ENCODE measurements at regions not wholly inside any gene's neighbourhood (a gene's known extent, or its start where the extent isn't known, plus 50 kb on each side); places are given as distances from the start of the nearest gene placed in this dataset.

DNA sequence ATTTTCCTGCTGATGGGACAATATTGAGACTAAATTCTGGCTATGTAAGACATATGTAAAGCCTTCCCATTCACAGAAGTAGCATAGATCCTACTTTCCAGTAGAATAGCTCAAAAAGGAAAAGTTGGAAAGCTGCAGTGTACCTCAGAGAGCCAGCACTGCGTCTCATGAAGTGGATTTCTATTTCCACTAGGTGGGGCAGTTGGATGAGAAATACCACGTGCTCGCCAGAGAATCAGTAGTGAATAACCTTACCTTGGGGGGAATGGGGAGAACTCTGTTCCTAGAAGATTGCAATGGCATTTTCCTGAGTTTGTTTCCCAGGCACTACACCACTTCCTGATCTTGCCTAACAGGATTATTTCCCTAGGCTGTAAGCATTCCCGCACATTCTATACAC is 907.1 kb downstream of the FSTL5 start:
- Histone ChIP-seq H3K27ac (ENCODE audit: low read depth, low read length) (no peak overlapping the region), H3K27me3 (ENCODE audit: low read length) (no peaks in the 10 kb centered on the region), H3K79me2 (ENCODE audit: insufficient read depth, low read length) (no peaks in the 10 kb centered on the region), H3K36me3 (ENCODE audit: low read length) (no peaks in the 10 kb centered on the region), H4K20me1 (ENCODE audit: low read depth, low read length) (no peaks in the 10 kb centered on the region; the same call in 1 of the 2 replicates), H3K4me2 (ENCODE audit: low read depth, low read length, poor library complexity, severe bottlenecking) (no peak overlapping the region), H3K9ac (ENCODE audit: low read length) (no peak overlapping the region), H2AFZ (ENCODE audit: low read depth, low read length, severe bottlenecking) (no peak overlapping the region), H3K4me3 (ENCODE audit: insufficient read depth, low read length, poor library complexity, severe bottlenecking) (no peak overlapping the region), H3K9me2 (replicated peaks; ENCODE audit: insufficient read depth, low read length) (no peaks in the 10 kb centered on the region), H3K9me3 (ENCODE audit: insufficient read depth, low read length) (no peaks in the 10 kb centered on the region), H3F3A (ENCODE audit: insufficient read depth) (no peaks in the 10 kb centered on the region)
- TF ChIP-seq, protein P1, sequence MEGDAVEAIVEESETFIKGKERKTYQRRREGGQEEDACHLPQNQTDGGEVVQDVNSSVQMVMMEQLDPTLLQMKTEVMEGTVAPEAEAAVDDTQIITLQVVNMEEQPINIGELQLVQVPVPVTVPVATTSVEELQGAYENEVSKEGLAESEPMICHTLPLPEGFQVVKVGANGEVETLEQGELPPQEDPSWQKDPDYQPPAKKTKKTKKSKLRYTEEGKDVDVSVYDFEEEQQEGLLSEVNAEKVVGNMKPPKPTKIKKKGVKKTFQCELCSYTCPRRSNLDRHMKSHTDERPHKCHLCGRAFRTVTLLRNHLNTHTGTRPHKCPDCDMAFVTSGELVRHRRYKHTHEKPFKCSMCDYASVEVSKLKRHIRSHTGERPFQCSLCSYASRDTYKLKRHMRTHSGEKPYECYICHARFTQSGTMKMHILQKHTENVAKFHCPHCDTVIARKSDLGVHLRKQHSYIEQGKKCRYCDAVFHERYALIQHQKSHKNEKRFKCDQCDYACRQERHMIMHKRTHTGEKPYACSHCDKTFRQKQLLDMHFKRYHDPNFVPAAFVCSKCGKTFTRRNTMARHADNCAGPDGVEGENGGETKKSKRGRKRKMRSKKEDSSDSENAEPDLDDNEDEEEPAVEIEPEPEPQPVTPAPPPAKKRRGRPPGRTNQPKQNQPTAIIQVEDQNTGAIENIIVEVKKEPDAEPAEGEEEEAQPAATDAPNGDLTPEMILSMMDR (IDR thresholded peaks at IDR 0.05; ENCODE audit: insufficient read depth, low read length, poor library complexity, severe bottlenecking), result peak; percentile 30
- no peak for TF ChIP-seq EZH2phosphoT487 (conservative IDR thresholded peaks at IDR 0.05; ENCODE audit: low read length)

DNA sequence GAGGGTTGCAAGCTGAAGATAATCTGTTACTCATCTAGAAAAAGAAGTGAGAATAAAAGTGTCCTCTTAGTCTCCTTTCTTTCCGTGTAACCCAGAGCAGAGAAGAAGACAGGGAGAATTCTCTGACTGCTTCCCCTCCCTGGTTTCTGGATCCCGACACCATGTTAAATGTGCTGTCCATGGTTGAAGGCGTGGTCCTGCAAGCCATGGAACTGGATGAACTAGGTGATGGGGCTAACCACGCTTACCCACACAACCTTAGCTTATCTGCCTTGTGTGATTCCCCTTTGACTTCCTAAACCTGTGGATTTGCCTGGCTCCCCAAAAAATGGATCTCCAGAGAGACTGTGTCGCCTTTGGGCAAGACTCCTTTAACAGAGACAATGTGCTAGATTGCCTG is 907.6 kb downstream of the FSTL5 start:
- Histone ChIP-seq H3K27me3 (ENCODE audit: low read length) (no peaks in the 10 kb centered on the region), H2AFZ (ENCODE audit: low read depth, low read length, severe bottlenecking) (no peak overlapping the region), H3F3A (ENCODE audit: insufficient read depth) (no peaks in the 10 kb centered on the region), H3K36me3 (ENCODE audit: low read length) (no peaks in the 10 kb centered on the region), H3K4me3 (ENCODE audit: insufficient read depth, low read length, poor library complexity, severe bottlenecking) (no peak overlapping the region), H3K9ac (ENCODE audit: low read length) (no peak overlapping the region), H3K9me2 (replicated peaks; ENCODE audit: insufficient read depth, low read length) (no peaks in the 10 kb centered on the region), H3K79me2 (ENCODE audit: insufficient read depth, low read length) (no peaks in the 10 kb centered on the region), H3K4me2 (ENCODE audit: low read depth, low read length, poor library complexity, severe bottlenecking) (no peak overlapping the region), H4K20me1 (ENCODE audit: low read depth, low read length) (no peaks in the 10 kb centered on the region; the same call in 1 of the 2 replicates), H3K27ac (ENCODE audit: low read depth, low read length) (no peak overlapping the region), H3K9me3 (ENCODE audit: insufficient read depth, low read length) (no peaks in the 10 kb centered on the region)
- TF ChIP-seq EZH2phosphoT487 (conservative IDR thresholded peaks at IDR 0.05; ENCODE audit: low read length), result no peak
- TF ChIP-seq, protein P1 (IDR thresholded peaks at IDR 0.05; ENCODE audit: insufficient read depth, low read length, poor library complexity, severe bottlenecking), result no peak

DNA sequence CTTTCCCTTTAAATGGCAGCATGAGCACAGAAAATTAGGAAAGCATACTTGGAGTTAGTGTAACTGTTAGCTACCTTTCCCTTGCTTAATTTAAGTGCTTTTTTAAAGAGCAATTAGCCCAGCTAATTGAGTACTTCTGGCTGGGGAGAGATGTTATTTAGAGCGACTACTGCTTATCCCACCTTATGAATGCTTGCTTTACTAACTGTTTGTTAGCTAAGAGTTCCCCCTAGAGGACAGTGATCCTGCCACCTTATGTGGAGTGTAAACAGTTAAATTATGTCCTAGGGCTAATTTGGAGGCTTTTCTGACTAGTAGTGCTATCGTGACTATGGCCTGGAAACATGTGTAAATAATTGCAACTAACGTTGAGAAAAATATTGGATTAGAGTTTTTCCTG is 909.4 kb downstream of the FSTL5 start:
- H3K9ac ChIP-seq (ENCODE audit: low read length), result no peak overlapping the region
- no peak overlapping the region for H2AFZ ChIP-seq (ENCODE audit: low read depth, low read length, severe bottlenecking)
- H3K9me2 ChIP-seq (replicated peaks; ENCODE audit: insufficient read depth, low read length), result no peaks in the 10 kb centered on the region
- no peaks in the 10 kb centered on the region for H3F3A ChIP-seq (ENCODE audit: insufficient read depth)
- no peak overlapping the region for H3K4me2 ChIP-seq (ENCODE audit: low read depth, low read length, poor library complexity, severe bottlenecking)
- TF ChIP-seq EZH2phosphoT487 (conservative IDR thresholded peaks at IDR 0.05; ENCODE audit: low read length), result no peak
- TF ChIP-seq, protein P1 (IDR thresholded peaks at IDR 0.05; ENCODE audit: insufficient read depth, low read length, poor library complexity, severe bottlenecking), result no peak
- H3K4me3 ChIP-seq (ENCODE audit: insufficient read depth, low read length, poor library complexity, severe bottlenecking), result no peak overlapping the region
- no peaks in the 10 kb centered on the region for H3K79me2 ChIP-seq (ENCODE audit: insufficient read depth, low read length)
- H4K20me1 ChIP-seq (ENCODE audit: low read depth, low read length), result no peaks in the 10 kb centered on the region; the same call in 1 of the 2 replicates
- no peak overlapping the region for H3K27ac ChIP-seq (ENCODE audit: low read depth, low read length)
- H3K36me3 ChIP-seq (ENCODE audit: low read length), result no peaks in the 10 kb centered on the region
- H3K27me3 ChIP-seq (ENCODE audit: low read length), result no peaks in the 10 kb centered on the region
- peaks cover 4% of the 10 kb centered on the region; the same call in 1 of the 2 replicates for H3K9me3 ChIP-seq (ENCODE audit: insufficient read depth, low read length)
